ENCODE measurements at regions not wholly inside any gene's neighbourhood (a gene's known extent, or its start where the extent isn't known, plus 50 kb on each side); places are given as distances from the start of the nearest gene placed in this dataset.

- DNase-seq: no peak
Measured at GRCh38 chr10:128594688-128595087, 468.5 kb upstream of the MKI67 start.

- DNase-seq: no peak
Measured at GRCh38 chr10:128596906-128597305, 470.7 kb upstream of the MKI67 start.

GRCh38 chr10:128599030-128599429 lies 472.8 kb upstream of the MKI67 start:
- DNase-seq: no peak

GRCh38 chr10:128599538-128599937 lies 473.3 kb upstream of the MKI67 start:
- no peak for DNase-seq

- no peak for DNase-seq
Measured at GRCh38 chr10:128602183-128602582, 476.0 kb upstream of the MKI67 start.

GRCh38 chr10:128604025-128604424 lies 477.8 kb upstream of the MKI67 start:
- DNase-seq: no peak

- DNase-seq: no peak
Measured at GRCh38 chr10:128605180-128605579, 479.0 kb upstream of the MKI67 start.

GRCh38 chr10:128606055-128606454 lies 479.8 kb upstream of the MKI67 start:
- no peak for DNase-seq

GRCh38 chr10:128608791-128609190 lies 482.6 kb upstream of the MKI67 start:
- no peak for DNase-seq

GRCh38 chr10:128609460-128609859 lies 483.2 kb upstream of the MKI67 start:
- no peak for DNase-seq

- no peak for DNase-seq
Measured at GRCh38 chr10:128610113-128610512, 483.9 kb upstream of the MKI67 start.

- no peak for DNase-seq
Measured at GRCh38 chr10:128612195-128612594, 486.0 kb upstream of the MKI67 start.

GRCh38 chr10:128612631-128613030 lies 486.4 kb upstream of the MKI67 start:
- no peak for DNase-seq

GRCh38 chr10:128614016-128614605 lies 487.9 kb upstream of the MKI67 start:
- DNase-seq: no peak

- DNase-seq: no peak
Measured at GRCh38 chr10:128614802-128615553, 488.8 kb upstream of the MKI67 start.

- DNase-seq: no peak
Measured at GRCh38 chr10:128617532-128617931, 491.3 kb upstream of the MKI67 start.

GRCh38 chr10:128622706-128623105 lies 496.5 kb upstream of the MKI67 start:
- no peak for DNase-seq

- DNase-seq: no peak
Measured at GRCh38 chr10:128623776-128624175, 497.6 kb upstream of the MKI67 start.

GRCh38 chr10:128624656-128625530 lies 498.7 kb upstream of the MKI67 start:
- no peak for DNase-seq

GRCh38 chr10:128625926-128626325 lies 499.7 kb upstream of the MKI67 start:
- DNase-seq: no peak

- no peak for DNase-seq
Measured at GRCh38 chr10:128626397-128627000, 500.3 kb upstream of the MKI67 start.

- no peak for DNase-seq
Measured at GRCh38 chr10:128627811-128628210, 501.6 kb upstream of the MKI67 start.

GRCh38 chr10:128628252-128628651 lies 502.0 kb upstream of the MKI67 start:
- no peak for DNase-seq

Measured in NCI-H2227 treated with DMSO at 0.1 percent for 48 hours (cell line).